GM23338 (cell line): ENCODE measurements at regions not wholly inside any gene's neighbourhood (a gene's known extent, or its start where the extent isn't known, plus 50 kb on each side); places are given as distances from the start of the nearest gene placed in this dataset.

Experiments used
- CREB1 ChIP-seq: fragments of 250-450 bp; sonication (Bioruptor Pico); IDR thresholded peaks from 2 replicates; pipeline ENCODE4 v1.5.0; 2020; ENCODE audit warnings: low read depth, mild to moderate bottlenecking, moderate library complexity
- CTCF ChIP-seq, 2 experiments: fragments of 200-600 bp in 1 of 2; sonication (generic) in 1 of 2; conservative IDR thresholded peaks; 2 replicates each; pipeline versions ENCODE4 v1.5.1 to v1.6.1; 2016 to 2017; ENCODE audit warnings: antibody characterized with exemption in 2 of 2, low read depth in 2 of 2, mild to moderate bottlenecking in 2 of 2, moderate library complexity in 1 of 2
- ETS1 ChIP-seq: IDR thresholded peaks from 2 replicates; pipeline ENCODE4 v1.6.1; 2016; ENCODE audit warnings: antibody characterized with exemption
- EZH2 ChIP-seq: fragments of 200-600 bp; sonication (generic); IDR thresholded peaks from one replicate; pipeline ENCODE4 v1.8.0; 2017; ENCODE audit warnings: antibody characterized with exemption, mild to moderate bottlenecking, low read depth; ENCODE audit not compliant: unreplicated experiment
- EZH2phosphoT487 ChIP-seq: fragments of 200-600 bp; sonication (generic); IDR thresholded peaks from one replicate; pipeline ENCODE4 v1.8.1; 2018; ENCODE audit warnings: antibody characterized with exemption; ENCODE audit not compliant: unreplicated experiment
- JUNB ChIP-seq: IDR thresholded peaks from one replicate; pipeline ENCODE4 v1.6.1; 2016; ENCODE audit warnings: antibody characterized with exemption; ENCODE audit not compliant: unreplicated experiment
- NANOG ChIP-seq: IDR thresholded peaks from 2 replicates; pipeline ENCODE4 v1.6.1; 2016; ENCODE audit warnings: antibody characterized with exemption, borderline replicate concordance
- POLR2AphosphoS5 ChIP-seq: IDR thresholded peaks from 2 replicates; pipeline ENCODE4 v1.6.1; 2016; ENCODE audit warnings: antibody characterized with exemption, low read depth
- REST ChIP-seq: IDR thresholded peaks from one replicate; pipeline ENCODE4 v1.6.1; 2018; ENCODE audit warnings: antibody characterized with exemption; ENCODE audit not compliant: unreplicated experiment
- STAT1 ChIP-seq: IDR thresholded peaks from one replicate; pipeline ENCODE4 v1.6.1; 2016; ENCODE audit warnings: antibody characterized with exemption; ENCODE audit not compliant: unreplicated experiment
- ZNF114 ChIP-seq: fragments of 250-450 bp; sonication (Bioruptor Pico); IDR thresholded peaks from 2 replicates; pipeline ENCODE4 v1.5.0; 2020; ENCODE audit warnings: mild to moderate bottlenecking, moderate library complexity
- ZNF331 ChIP-seq: fragments of 250-450 bp; sonication (Bioruptor Pico); IDR thresholded peaks from 2 replicates; pipeline ENCODE4 v1.5.0; 2020; ENCODE audit warnings: low read depth, mild to moderate bottlenecking, moderate library complexity
- ZNF462 ChIP-seq: fragments of 250-450 bp; sonication (Bioruptor Pico); IDR thresholded peaks from 2 replicates; pipeline ENCODE4 v1.5.0; 2020; ENCODE audit warnings: mild to moderate bottlenecking, moderate library complexity

GRCh38 chr2:5235701-5236100 is 456.5 kb upstream of the SOX11 start:
- no peak for TF ChIP-seq EZH2phosphoT487
- no peak for TF ChIP-seq EZH2
- TF ChIP-seq CTCF (conservative IDR thresholded peaks at IDR 0.05; ENCODE audit: low read depth in 2 of 2): no peak
- TF ChIP-seq REST: no peak
- TF ChIP-seq CREB1 (CRISPR knock-in tag): no peak
- TF ChIP-seq JUNB: no peak
- no peak for TF ChIP-seq POLR2AphosphoS5
- TF ChIP-seq NANOG: no peak
- TF ChIP-seq ETS1: no peak
- no peak for TF ChIP-seq ZNF114 (CRISPR knock-in tag)
- TF ChIP-seq ZNF462: no peak
- no peak for TF ChIP-seq ZNF331 (CRISPR knock-in tag)
- no peak for TF ChIP-seq STAT1
